ENCODE measurements at regions not wholly inside any gene's neighbourhood (a gene's known extent, or its start where the extent isn't known, plus 50 kb on each side); places are given as distances from the start of the nearest gene placed in this dataset.

- H3K27ac ChIP-seq (replicated peaks): no peak overlapping the region
- DNase-seq (ENCODE audit: low read depth in 1 of 2, low spot score in 1 of 2): no peak
- H3K27me3 ChIP-seq (ENCODE audit: insufficient read depth, poor library complexity, severe bottlenecking): no peaks in the 10 kb centered on the region
- no peak overlapping the region for H3K4me3 ChIP-seq (replicated peaks; ENCODE audit: insufficient read depth, low read length)
- TF ChIP-seq REST (IDR thresholded peaks at IDR 0.05; ENCODE audit: insufficient replicate concordance, low read depth) (no peak), POLR2AphosphoS5 (IDR thresholded peaks at IDR 0.05; ENCODE audit: low read depth) (no peak), SPI1 (IDR thresholded peaks at IDR 0.05; ENCODE audit: borderline replicate concordance, low read depth) (no peak), GABPA (IDR thresholded peaks at IDR 0.05; ENCODE audit: low read depth) (no peak), CTCF (IDR thresholded peaks at IDR 0.05; ENCODE audit: insufficient read depth, low read length) (no peak)
Measured at GRCh38 chr1:172902861-172903381, 147.8 kb downstream of the TNFSF18 start.

- no peaks in the 10 kb centered on the region for H3K27me3 ChIP-seq (ENCODE audit: insufficient read depth, poor library complexity, severe bottlenecking)
- no peak for DNase-seq (ENCODE audit: low read depth in 1 of 2, low spot score in 1 of 2)
- TF ChIP-seq GABPA (IDR thresholded peaks at IDR 0.05; ENCODE audit: low read depth) (no peak), REST (IDR thresholded peaks at IDR 0.05; ENCODE audit: insufficient replicate concordance, low read depth) (no peak), CTCF (IDR thresholded peaks at IDR 0.05; ENCODE audit: insufficient read depth, low read length) (no peak), SPI1 (IDR thresholded peaks at IDR 0.05; ENCODE audit: borderline replicate concordance, low read depth) (no peak), POLR2AphosphoS5 (IDR thresholded peaks at IDR 0.05; ENCODE audit: low read depth) (no peak)
- no peak overlapping the region for H3K27ac ChIP-seq (replicated peaks)
- H3K4me3 ChIP-seq (replicated peaks; ENCODE audit: insufficient read depth, low read length): no peak overlapping the region
Measured at GRCh38 chr1:172903581-172904220, 147.0 kb downstream of the TNFSF18 start.

GRCh38 chr1:172905452-172905851 is 145.3 kb downstream of the TNFSF18 start:
- Histone ChIP-seq H3K27ac (replicated peaks) (no peak overlapping the region), H3K4me3 (replicated peaks; ENCODE audit: insufficient read depth, low read length) (no peak overlapping the region), H3K27me3 (ENCODE audit: insufficient read depth, poor library complexity, severe bottlenecking) (no peaks in the 10 kb centered on the region)
- DNase-seq (ENCODE audit: low read depth in 1 of 2, low spot score in 1 of 2): no peak
- TF ChIP-seq POLR2AphosphoS5 (IDR thresholded peaks at IDR 0.05; ENCODE audit: low read depth) (no peak), REST (IDR thresholded peaks at IDR 0.05; ENCODE audit: insufficient replicate concordance, low read depth) (no peak), GABPA (IDR thresholded peaks at IDR 0.05; ENCODE audit: low read depth) (no peak), CTCF (IDR thresholded peaks at IDR 0.05; ENCODE audit: insufficient read depth, low read length) (no peak), SPI1 (IDR thresholded peaks at IDR 0.05; ENCODE audit: borderline replicate concordance, low read depth) (no peak)
